Thymus (tissue), 11 donors: ENCODE measurements at regions not wholly inside any gene's neighbourhood (a gene's known extent, or its start where the extent isn't known, plus 50 kb on each side); places are given as distances from the start of the nearest gene placed in this dataset.

Experiments
- DNase-seq, 9 donors: peaks; one replicate each; pipeline ENCODE4 v3.0.0-alpha.2; 2013; ENCODE audit warnings: low spot score in 9 of 9, low read depth in 6 of 9, missing footprints in 1 of 9
- H3K27ac ChIP-seq, 2 donors: one replicate each; pipeline ENCODE4 v1.5.1; 2013; ENCODE audit warnings: control low read depth in 1 of 2, low read depth in 1 of 2, low read length in 1 of 2, mild to moderate bottlenecking in 1 of 2, moderate library complexity in 1 of 2
- H3K27me3 ChIP-seq, 2 donors: one replicate each; pipeline ENCODE4 v1.5.1; 2013; ENCODE audit warnings: low read length in 1 of 2; ENCODE audit not compliant: control insufficient read depth in 2 of 2, insufficient read depth in 1 of 2
- H3K36me3 ChIP-seq, 2 donors: one replicate each; pipeline ENCODE4 v1.5.1; 2013; ENCODE audit warnings: low read length in 1 of 2, mild to moderate bottlenecking in 1 of 2, moderate library complexity in 1 of 2; ENCODE audit not compliant: control insufficient read depth in 2 of 2, insufficient read depth in 2 of 2
- H3K4me1 ChIP-seq, 2 donors: one replicate each; pipeline ENCODE4 v1.5.1; 2013; ENCODE audit warnings: low read length in 2 of 2; ENCODE audit not compliant: control insufficient read depth in 2 of 2, insufficient read depth in 2 of 2
- H3K4me3 ChIP-seq, 2 donors: one replicate each; pipeline ENCODE4 v1.5.1; 2013; ENCODE audit warnings: low read length in 2 of 2, control low read depth in 1 of 2, mild to moderate bottlenecking in 1 of 2
- H3K9me3 ChIP-seq, 2 donors: one replicate each; pipeline ENCODE4 v1.5.1; 2013; ENCODE audit warnings: low read length in 1 of 2, mild to moderate bottlenecking in 1 of 2; ENCODE audit not compliant: control insufficient read depth in 2 of 2, insufficient read depth in 1 of 2
- WGBS: extraction: QIAGEN DNeasy Blood & Tissue Kit; methylation state at CpG from one replicate; pipeline ENCODE4 v1.1.7; 2013; 5-methylcytosine and 5-hydroxymethylcytosine counted together
- donor health status: healthy.

DNA sequence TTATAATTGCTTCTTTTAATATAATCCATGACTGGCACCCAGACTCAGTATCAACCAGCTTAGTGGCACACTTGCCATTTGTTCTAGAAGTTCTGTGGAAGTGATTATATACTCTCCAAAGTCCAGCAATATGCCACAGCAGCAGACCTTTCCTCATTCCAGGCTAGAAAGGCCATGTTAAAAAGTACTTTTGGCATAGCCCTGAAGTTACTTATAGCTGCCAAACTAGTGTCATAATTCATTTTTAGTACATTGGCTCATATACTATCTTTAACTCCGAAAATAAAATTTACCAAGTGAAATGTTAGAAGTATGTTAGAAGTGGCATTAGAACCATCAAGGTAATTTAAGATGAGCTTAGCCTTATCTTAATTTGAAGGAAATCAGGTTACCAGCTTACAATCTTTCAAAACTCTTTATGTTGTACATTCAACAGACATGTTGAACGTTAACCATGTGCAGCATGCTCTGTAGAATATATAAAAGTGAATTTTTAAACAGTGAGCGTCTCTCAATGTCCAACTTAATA, 714.2 kb upstream of the LCORL start:
- Histone ChIP-seq H3K4me1 (peaks cover 0 to 2% of the 10 kb centered on the region in 2 donors), H3K9me3 (no peaks in the 10 kb centered on the region), H3K4me3 (no peak overlapping the region), H3K36me3 (no peaks in the 10 kb centered on the region), H3K27ac (no peak overlapping the region), H3K27me3 (no peaks in the 10 kb centered on the region)
- 90% methylated on average over 3 of the region's 3 CpGs for WGBS
- no peak for DNase-seq

DNA sequence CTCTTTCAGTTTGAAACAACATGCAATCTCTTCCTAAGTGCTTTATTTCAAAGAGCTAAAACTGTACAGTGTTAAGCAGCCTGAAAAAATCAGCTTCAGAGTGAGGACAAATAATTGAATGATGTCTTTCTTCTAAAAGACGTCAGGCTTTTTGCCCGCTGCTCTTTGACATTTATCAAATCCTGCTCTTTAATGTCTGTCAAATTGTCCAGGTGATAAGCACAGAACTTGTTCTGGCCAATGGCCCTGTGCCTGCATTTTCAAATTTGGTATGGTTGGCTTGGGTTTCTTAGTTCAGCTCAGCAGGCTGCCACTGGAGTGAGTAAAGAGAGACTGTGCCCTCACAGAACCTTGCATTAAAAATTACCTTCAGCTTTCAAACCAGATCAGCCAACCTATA, 712.9 kb upstream of the LCORL start:
- no peak for DNase-seq
- Histone ChIP-seq H3K4me3 (no peak overlapping the region), H3K36me3 (no peaks in the 10 kb centered on the region), H3K27me3 (no peaks in the 10 kb centered on the region), H3K27ac (no peak overlapping the region), H3K9me3 (no peaks in the 10 kb centered on the region), H3K4me1 (peaks cover 0 to 2% of the 10 kb centered on the region in 2 donors)
- 86% methylated on average over 2 of the region's 2 CpGs for WGBS

- Histone ChIP-seq H3K4me3 (no peak overlapping the region), H3K4me1 (peaks cover 0 to 2% of the 10 kb centered on the region in 2 donors), H3K27me3 (no peaks in the 10 kb centered on the region), H3K9me3 (no peaks in the 10 kb centered on the region), H3K36me3 (no peaks in the 10 kb centered on the region), H3K27ac (no peak overlapping the region)
- DNase-seq: no peak
- WGBS: 86% methylated on average over 2 of the region's 2 CpGs
These were observed 712.4 kb upstream of the LCORL start for GRCh38 chr4:18733961-18734360.

DNA sequence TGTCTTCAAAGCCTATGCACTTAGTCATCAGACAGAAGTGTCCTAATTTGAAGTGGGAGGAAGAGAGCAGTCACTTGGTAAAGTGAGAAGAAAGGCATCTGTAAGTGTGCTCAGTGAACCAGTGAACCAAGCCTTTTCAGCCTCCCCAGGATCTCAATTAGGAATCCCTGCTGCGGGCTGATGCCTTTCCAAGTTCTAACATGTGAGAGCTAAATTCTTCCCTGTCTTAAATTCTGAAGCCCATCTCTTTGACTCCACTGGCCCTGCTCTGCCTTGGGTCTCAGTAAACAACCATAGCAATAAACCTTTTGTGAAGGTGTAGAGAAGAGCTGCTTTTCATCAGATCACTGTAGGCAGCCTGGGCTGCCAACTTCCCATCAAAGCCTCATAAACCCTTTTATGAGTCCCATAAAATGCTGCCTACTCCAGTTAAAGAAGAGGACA, 701.2 kb upstream of the LCORL start:
- H3K4me1 ChIP-seq: no peaks in the 10 kb centered on the region
- WGBS: 9% methylated on average over 1 of the region's 1 CpG
- no peak overlapping the region for H3K27ac ChIP-seq
- no peaks in the 10 kb centered on the region for H3K36me3 ChIP-seq
- H3K9me3 ChIP-seq: no peaks in the 10 kb centered on the region
- no peaks in the 10 kb centered on the region for H3K27me3 ChIP-seq
- no peak for DNase-seq
- no peak overlapping the region for H3K4me3 ChIP-seq

GRCh38 chr4:18698119-18698883, 676.7 kb upstream of the LCORL start:
- DNase-seq: no peak
- 73% methylated on average over 10 of the region's 10 CpGs for WGBS
- H3K27ac ChIP-seq: no peak overlapping the region

DNA sequence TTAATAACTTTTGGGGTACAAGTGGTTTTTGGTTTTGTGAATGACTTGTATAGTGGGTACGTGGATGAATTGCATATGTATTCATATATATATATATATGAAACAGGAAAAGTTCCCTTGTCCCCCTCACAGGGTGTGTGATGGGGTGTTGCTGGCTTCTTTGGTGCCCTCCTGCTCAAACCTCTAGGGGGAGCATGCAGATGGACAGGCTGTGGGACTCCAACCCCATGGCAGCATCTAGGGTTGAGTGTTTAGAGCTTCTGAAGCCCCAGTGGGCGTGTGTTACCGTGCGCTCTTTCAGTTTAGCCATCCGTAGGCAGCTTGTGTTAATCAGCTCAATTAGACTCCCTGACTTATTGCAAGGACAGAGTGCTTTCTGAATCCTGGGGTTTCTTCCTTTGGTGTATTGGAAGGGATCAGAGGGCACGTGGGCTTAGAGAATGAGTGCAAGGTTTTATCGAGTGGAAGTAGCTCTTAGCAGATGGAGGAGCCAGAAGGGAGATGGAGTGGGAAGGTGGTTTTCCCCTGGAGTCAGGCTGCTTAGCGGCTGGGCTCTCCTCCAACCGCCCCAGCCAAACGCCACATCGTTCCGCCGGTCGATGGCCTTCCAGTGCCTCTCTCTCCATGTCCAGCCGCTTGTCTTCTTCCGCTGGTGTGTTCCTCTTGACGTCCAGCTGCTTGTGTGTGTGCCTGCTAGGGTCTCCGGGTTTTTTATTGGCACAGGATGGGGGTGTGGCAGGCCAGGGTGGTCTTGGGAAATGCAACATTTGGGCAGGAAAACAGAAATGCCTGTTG, 674.4 kb upstream of the LCORL start:
- no peak for DNase-seq
- Histone ChIP-seq H3K4me3 (no peak overlapping the region), H3K27ac (no peak overlapping the region), H3K27me3 (no peaks in the 10 kb centered on the region), H3K36me3 (no peaks in the 10 kb centered on the region), H3K9me3 (no peaks in the 10 kb centered on the region), H3K4me1 (no peaks in the 10 kb centered on the region)
- 96% methylated on average over 18 of the region's 18 CpGs for WGBS

More at GRCh38 chr4:18698119-18698883, 676.7 kb upstream of the LCORL start:
- H3K36me3 ChIP-seq: no peaks in the 10 kb centered on the region
- no peak overlapping the region for H3K4me3 ChIP-seq
- no peaks in the 10 kb centered on the region for H3K27me3 ChIP-seq
- H3K4me1 ChIP-seq: no peaks in the 10 kb centered on the region
- no peaks in the 10 kb centered on the region for H3K9me3 ChIP-seq

GRCh38 chr4:18691431-18692200, 670.1 kb upstream of the LCORL start:
- Histone ChIP-seq H3K4me1 (no peaks in the 10 kb centered on the region), H3K4me3 (no peak overlapping the region), H3K9me3 (no peaks in the 10 kb centered on the region), H3K27me3 (no peaks in the 10 kb centered on the region), H3K27ac (no peak overlapping the region), H3K36me3 (no peaks in the 10 kb centered on the region)
- DNase-seq: no peak
- 22% methylated on average over 9 of the region's 9 CpGs for WGBS

DNA sequence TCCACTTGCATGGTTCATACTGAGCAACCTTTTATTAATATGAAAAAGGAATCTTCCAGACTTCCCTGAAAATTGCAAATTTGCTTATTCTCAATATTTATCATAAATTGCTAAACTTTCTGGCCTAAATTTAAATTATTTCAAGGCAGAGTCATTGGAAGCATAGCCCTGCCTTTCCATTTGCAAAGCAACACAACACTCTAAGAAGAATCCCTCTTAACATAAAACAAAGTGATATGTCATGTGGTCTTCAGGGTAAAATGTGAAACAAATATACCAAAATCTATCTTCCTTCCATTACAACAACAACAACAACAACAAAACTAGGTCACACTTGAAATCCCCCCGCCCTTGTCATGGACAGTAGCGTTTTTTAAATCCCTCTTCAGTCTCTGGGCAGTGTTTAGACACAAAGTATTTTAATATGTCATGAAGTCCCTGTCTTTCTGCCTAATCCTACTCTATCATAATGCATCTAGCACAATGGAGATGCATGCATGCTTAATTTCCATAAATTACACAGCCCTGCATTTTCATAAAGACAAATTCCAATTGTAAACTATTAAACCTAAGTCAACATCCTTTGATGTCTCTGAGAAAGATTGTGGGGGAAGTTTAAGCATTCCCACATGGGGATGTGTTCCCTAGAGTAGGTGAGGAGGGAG, 668.9 kb upstream of the LCORL start:
- Histone ChIP-seq H3K36me3 (no peaks in the 10 kb centered on the region), H3K27me3 (no peaks in the 10 kb centered on the region), H3K4me3 (no peak overlapping the region), H3K4me1 (no peaks in the 10 kb centered on the region), H3K27ac (no peak overlapping the region), H3K9me3 (no peaks in the 10 kb centered on the region)
- DNase-seq: no peak
- WGBS: 75% methylated on average over 2 of the region's 2 CpGs
